BE2C (cell line): ENCODE measurements at regions not wholly inside any gene's neighbourhood (a gene's known extent, or its start where the extent isn't known, plus 50 kb on each side); places are given as distances from the start of the nearest gene placed in this dataset.

ENCODE experiments used
- DNase-seq: peaks from one replicate; pipeline ENCODE4 v3.0.0-alpha.2; 2020
- H3K27me3 ChIP-seq: fragments of 250-450 bp; sonication (Bioruptor Pico); 2 replicates; pipeline ENCODE4 v1.5.1; 2020; ENCODE audit warnings: mild to moderate bottlenecking
- H3K36me3 ChIP-seq: fragments of 250-450 bp; sonication (Bioruptor Pico); 2 replicates; pipeline ENCODE4 v1.5.1; 2020; ENCODE audit warnings: mild to moderate bottlenecking
- H3K4me1 ChIP-seq: fragments of 250-450 bp; sonication (Bioruptor Pico); 2 replicates; pipeline ENCODE4 v1.5.1; 2020
- H3K4me3 ChIP-seq: 2 replicates; pipeline ENCODE4 v1.5.1; 2011; ENCODE audit warnings: low read depth, low read length
- H3K9me3 ChIP-seq: fragments of 250-450 bp; sonication (Bioruptor Pico); 2 replicates; pipeline ENCODE4 v1.5.1; 2020
- TF ChIP-seq, protein P1 (sequence below): IDR thresholded peaks from 2 replicates; pipeline ENCODE4 v1.5.1; 2012; ENCODE audit warnings: mild to moderate bottlenecking, low read depth, low read length

DNA sequence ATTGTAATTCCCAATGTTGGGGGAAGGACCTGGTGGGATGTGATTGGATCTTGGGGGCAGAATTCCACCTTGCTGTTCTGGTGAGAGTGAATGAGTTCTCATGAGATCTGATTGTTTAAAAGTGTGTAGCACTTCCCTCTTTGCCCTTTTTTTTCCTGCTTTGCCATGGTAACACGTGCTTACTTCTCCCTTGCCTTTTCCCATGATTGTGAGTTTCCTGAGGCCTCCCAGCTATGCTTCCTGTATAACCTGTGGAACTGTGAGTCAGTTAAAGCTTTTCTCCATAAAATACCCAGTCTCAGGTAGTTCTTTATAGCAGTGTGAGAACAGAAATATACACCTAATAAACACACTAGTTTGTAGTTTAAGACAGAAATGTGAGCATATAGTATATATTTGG is 166.8 kb upstream of the MAGI2 start:
- TF ChIP-seq, protein P1, sequence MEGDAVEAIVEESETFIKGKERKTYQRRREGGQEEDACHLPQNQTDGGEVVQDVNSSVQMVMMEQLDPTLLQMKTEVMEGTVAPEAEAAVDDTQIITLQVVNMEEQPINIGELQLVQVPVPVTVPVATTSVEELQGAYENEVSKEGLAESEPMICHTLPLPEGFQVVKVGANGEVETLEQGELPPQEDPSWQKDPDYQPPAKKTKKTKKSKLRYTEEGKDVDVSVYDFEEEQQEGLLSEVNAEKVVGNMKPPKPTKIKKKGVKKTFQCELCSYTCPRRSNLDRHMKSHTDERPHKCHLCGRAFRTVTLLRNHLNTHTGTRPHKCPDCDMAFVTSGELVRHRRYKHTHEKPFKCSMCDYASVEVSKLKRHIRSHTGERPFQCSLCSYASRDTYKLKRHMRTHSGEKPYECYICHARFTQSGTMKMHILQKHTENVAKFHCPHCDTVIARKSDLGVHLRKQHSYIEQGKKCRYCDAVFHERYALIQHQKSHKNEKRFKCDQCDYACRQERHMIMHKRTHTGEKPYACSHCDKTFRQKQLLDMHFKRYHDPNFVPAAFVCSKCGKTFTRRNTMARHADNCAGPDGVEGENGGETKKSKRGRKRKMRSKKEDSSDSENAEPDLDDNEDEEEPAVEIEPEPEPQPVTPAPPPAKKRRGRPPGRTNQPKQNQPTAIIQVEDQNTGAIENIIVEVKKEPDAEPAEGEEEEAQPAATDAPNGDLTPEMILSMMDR = no peak
- no peak overlapping the region for H3K4me3 ChIP-seq
- H3K27me3 ChIP-seq = no peaks in the 10 kb centered on the region
- DNase-seq = no peak
- no peaks in the 10 kb centered on the region for H3K9me3 ChIP-seq
- no peaks in the 10 kb centered on the region for H3K36me3 ChIP-seq
- H3K4me1 ChIP-seq = no peaks in the 10 kb centered on the region

DNA sequence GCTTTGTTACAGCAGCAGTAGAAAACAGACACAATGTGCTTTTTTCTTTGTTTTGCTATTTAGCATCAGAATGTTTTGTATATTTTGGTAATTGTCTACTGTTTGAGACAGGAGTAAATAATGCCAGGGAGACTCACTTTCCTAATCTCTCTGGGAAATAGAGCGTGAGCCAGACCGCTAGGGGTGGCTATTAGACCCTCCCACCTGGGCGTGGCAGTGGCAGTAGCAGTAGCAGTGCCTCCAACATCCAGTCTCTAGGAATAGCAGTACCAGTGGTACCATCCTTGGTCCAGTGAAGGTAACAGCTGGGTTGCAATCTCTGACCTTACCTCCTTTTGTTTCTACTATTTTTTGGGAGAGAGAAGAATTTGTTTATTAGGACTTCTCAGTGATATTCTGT is 165.7 kb upstream of the MAGI2 start:
- no peak overlapping the region for H3K4me3 ChIP-seq
- no peaks in the 10 kb centered on the region for H3K9me3 ChIP-seq
- H3K36me3 ChIP-seq = no peaks in the 10 kb centered on the region
- TF ChIP-seq, protein P1 = no peak
- H3K4me1 ChIP-seq = no peaks in the 10 kb centered on the region
- DNase-seq = no peak
- H3K27me3 ChIP-seq = no peaks in the 10 kb centered on the region

DNA sequence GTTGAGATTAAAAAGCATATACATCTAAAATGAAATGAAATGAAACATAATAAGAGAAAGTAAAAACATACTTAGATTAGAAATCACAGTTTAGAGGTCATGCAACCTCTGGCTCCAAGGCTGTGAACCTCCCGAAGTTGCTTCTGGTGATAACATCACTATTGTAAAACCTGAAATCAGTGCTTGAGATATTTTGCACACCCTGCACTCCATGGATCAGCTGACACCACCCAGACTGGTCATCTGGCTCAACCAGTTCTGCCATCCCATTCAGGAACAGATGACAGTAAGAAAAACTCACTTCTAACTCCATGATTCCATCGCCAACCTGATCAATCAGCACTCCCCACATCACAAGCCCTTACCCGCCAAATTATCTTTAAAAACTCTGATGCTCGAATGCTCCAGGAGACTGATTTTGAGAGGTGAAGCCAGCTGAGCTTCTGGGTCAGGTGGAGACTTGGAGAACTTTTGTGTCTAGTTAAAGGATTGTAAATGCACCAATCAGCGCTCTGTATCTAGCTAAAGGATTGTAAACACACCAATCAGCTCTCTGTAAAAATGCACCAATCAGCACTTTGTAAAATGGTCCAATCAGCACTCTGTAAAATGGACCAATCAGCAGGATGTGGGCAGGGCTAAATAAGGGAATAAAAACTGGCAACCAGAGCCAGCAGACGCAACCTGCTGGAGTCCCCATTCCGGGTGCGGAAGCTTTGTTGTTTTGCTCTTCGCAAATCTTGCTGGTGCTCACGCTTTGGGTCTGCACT is 162.6 kb upstream of the MAGI2 start:
- Histone ChIP-seq H3K4me1 (peaks cover 10% of the 10 kb centered on the region), H3K27me3 (no peaks in the 10 kb centered on the region), H3K9me3 (no peaks in the 10 kb centered on the region), H3K36me3 (no peaks in the 10 kb centered on the region), H3K4me3 (no peak overlapping the region)
- no peak for DNase-seq
- TF ChIP-seq, protein P1 = no peak

DNA sequence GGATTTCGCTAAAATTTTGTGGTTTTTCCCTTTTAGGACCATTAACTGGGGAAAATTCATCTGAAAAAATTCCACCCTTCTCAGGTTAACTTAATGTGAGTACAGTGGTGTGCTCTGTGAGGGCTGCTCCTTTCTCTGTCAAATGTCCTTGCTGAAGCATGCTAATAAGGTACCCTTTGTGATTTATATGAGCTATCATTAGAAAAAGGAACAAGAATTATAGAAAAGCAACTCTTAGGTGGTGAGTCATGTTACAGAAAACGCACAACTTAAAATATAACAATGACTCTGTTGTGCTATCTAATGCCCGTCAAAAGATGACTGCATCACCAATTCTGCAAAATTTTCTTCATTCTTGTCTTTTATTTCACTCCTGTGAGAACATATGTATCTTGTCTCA is 162.0 kb upstream of the MAGI2 start:
- no peaks in the 10 kb centered on the region for H3K36me3 ChIP-seq
- no peaks in the 10 kb centered on the region for H3K27me3 ChIP-seq
- no peak overlapping the region for H3K4me3 ChIP-seq
- DNase-seq = no peak
- H3K4me1 ChIP-seq = peaks cover 12% of the 10 kb centered on the region
- TF ChIP-seq, protein P1 = no peak
- no peaks in the 10 kb centered on the region for H3K9me3 ChIP-seq

DNA sequence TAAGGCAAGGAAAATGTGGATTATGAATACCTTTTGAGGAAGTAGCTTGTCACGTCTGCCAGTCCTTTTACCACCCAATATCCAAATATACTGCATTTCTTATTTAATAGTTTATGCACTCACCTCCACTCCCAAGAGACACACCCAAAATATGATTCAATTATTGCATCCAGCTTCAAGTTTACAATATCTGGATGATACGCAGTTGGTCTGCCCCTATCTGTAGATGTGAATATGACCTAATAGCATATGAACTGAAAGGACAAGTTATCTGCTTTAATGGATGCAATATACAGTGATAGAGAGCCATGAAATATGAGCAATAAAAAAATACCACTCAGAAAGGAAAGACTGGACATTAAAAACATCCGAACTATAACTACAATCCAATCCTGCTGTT is 159.4 kb upstream of the MAGI2 start:
- Histone ChIP-seq H3K27me3 (no peaks in the 10 kb centered on the region), H3K4me1 (peaks cover 20% of the 10 kb centered on the region), H3K9me3 (no peaks in the 10 kb centered on the region), H3K4me3 (no peak overlapping the region), H3K36me3 (no peaks in the 10 kb centered on the region)
- no peak for DNase-seq
- TF ChIP-seq, protein P1 = 0 out of 2 replicates have a peak, but pooled peaks have one; percentile 13

DNA sequence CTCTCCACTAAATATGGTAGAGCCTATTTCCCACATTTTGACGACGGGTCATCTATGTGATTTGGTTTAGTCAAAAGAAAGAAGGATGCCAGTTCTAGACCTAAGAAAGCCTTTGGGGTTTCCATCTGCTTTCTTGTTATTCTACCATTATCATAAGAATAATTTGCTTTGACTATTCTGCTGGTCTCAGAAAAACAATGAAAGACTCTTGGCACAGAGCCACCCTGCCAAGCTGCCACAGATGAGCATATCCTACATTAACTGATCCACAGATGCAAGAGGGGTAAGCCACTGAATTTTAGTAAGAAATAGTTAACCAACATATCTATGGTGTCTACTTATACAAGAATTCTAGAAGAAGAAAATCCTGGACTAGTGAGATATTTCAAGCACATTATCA is 158.6 kb upstream of the MAGI2 start:
- Histone ChIP-seq H3K4me3 (no peak overlapping the region), H3K4me1 (peaks cover 20% of the 10 kb centered on the region), H3K9me3 (no peaks in the 10 kb centered on the region), H3K27me3 (no peaks in the 10 kb centered on the region), H3K36me3 (no peaks in the 10 kb centered on the region)
- TF ChIP-seq, protein P1 = no peak
- DNase-seq = peak; percentile 58
